Heart left ventricle (tissue), 16 donors: ENCODE measurements at regions not wholly inside any gene's neighbourhood (a gene's known extent, or its start where the extent isn't known, plus 50 kb on each side); places are given as distances from the start of the nearest gene placed in this dataset.

ENCODE experiments used
- ATAC-seq, 4 donors: fragments of 200-7000 bp; cut with Tn5 transposase; one replicate each; pipeline ENCODE4 v1.9.1; 2020 to 2022; ENCODE audit warnings: moderate library complexity in 4 of 4, mild to moderate bottlenecking in 3 of 4, moderate number of reproducible peaks in 1 of 4
- DNase-seq, 5 donors: peaks; one replicate each; pipeline ENCODE4 v3.0.0-alpha.2; 2020
- H3K27ac ChIP-seq, 12 donors: fragments of 200-600 bp; sonication (generic) in 4 of 12; one replicate each; pipeline versions ENCODE4 v1.5.0 to v1.8.0; 2016 to 2022; ENCODE audit warnings: mild to moderate bottlenecking in 2 of 12
- H3K27me3 ChIP-seq, 9 donors: fragments of 200-600 bp; sonication (generic) in 2 of 9; one replicate each; pipeline versions ENCODE4 v1.5.1 to v1.8.0; 2016 to 2022; ENCODE audit warnings: mild to moderate bottlenecking in 3 of 9
- H3K36me3 ChIP-seq, 9 donors: fragments of 200-600 bp; sonication (generic) in 2 of 9; one replicate each; pipeline versions ENCODE4 v1.5.0 to v1.8.0; 2018 to 2022; ENCODE audit warnings: mild to moderate bottlenecking in 2 of 9
- H3K4me1 ChIP-seq, 12 donors: fragments of 200-600 bp; sonication (generic) in 4 of 12; one replicate each; pipeline versions ENCODE4 v1.5.0 to v1.8.0; 2016 to 2022; ENCODE audit warnings: mild to moderate bottlenecking in 3 of 12
- H3K4me3 ChIP-seq, 12 donors: fragments of 200-600 bp; sonication (generic) in 4 of 12; one replicate each; pipeline versions ENCODE4 v1.5.0 to v1.8.0; 2017 to 2022; ENCODE audit warnings: mild to moderate bottlenecking in 9 of 12, moderate library complexity in 4 of 12
- H3K9me3 ChIP-seq, 12 donors: fragments of 200-600 bp; sonication (generic) in 4 of 12; one replicate each; pipeline versions ENCODE4 v1.5.0 to v1.8.0; 2016 to 2022; ENCODE audit warnings: mild to moderate bottlenecking in 1 of 12
- POLR2A ChIP-seq, 2 donors: fragments of 450-650 bp; IDR thresholded peaks; one replicate each; pipeline ENCODE4 v1.6.1; 2017; ENCODE audit warnings: antibody characterized with exemption in 2 of 2, mild to moderate bottlenecking in 2 of 2, moderate library complexity in 2 of 2
- WGBS, 4 donors: extraction: QIAGEN DNeasy Blood & Tissue Kit in 2 of 4; methylation state at CpG; one replicate each; pipeline versions ENCODE4 v1.1.5 to v1.1.7; 2013 to 2018; 5-methylcytosine and 5-hydroxymethylcytosine counted together
- intact Hi-C, 10 donors: fragments of 100-400 bp; cut with DNase I; formaldehyde crosslinking; loops; one replicate each; pipeline versions ENCODE4 v1.11.1 to v1.14.2; 2022
- TF ChIP-seq, protein P1 (sequence below), 12 donors: fragments of 200-600 bp; sonication (generic) in 4 of 12; IDR thresholded peaks; one replicate each; pipeline versions ENCODE4 v1.5.0 to v1.8.0; 2018 to 2022; ENCODE audit warnings: antibody characterized with exemption in 12 of 12, mild to moderate bottlenecking in 5 of 12
- donor health status: ischemic (EF 13 %, LVEDD 7.1; RV severe dilation, severe dysfunction).
- donor health status: healthy with polysubstance abuse.
- donor health status: DM: no; HTN: yes; CAD: no.
- donor health status: DM: no; HTN: no; CAD: no.
- donor health status: ischemic (EF 25% LVEDD 6.9; RV normal size, moderate dysfunction).
- donor health status: ischemic (EF 25% LVEDD 5.7; RV mildly dilated, moderate dysfunction).
- donor health status: healthy.
- donor health status: DM: yes; HTN: yes; CAD: no.
- donor health status: ischemic (EF 35%, LVEDD 5.7; RV mildly dilated, moderate dysfunction).
- donor health status: nonischemic (EF 11% LVEDD 7.7; RV severe dilation, severe dysfunction).
- donor health status: DM: yes; HTN: yes; CAD: no.
- donor health status: PGD.
- donor health status: ischemic (EF 29% LVEDD 5.4; RV normal size, mild dysfunction).
- donor health status: nonischemic (EF 23%, LVEDD 6.1; RV moderate dilation, normal function).

DNA sequence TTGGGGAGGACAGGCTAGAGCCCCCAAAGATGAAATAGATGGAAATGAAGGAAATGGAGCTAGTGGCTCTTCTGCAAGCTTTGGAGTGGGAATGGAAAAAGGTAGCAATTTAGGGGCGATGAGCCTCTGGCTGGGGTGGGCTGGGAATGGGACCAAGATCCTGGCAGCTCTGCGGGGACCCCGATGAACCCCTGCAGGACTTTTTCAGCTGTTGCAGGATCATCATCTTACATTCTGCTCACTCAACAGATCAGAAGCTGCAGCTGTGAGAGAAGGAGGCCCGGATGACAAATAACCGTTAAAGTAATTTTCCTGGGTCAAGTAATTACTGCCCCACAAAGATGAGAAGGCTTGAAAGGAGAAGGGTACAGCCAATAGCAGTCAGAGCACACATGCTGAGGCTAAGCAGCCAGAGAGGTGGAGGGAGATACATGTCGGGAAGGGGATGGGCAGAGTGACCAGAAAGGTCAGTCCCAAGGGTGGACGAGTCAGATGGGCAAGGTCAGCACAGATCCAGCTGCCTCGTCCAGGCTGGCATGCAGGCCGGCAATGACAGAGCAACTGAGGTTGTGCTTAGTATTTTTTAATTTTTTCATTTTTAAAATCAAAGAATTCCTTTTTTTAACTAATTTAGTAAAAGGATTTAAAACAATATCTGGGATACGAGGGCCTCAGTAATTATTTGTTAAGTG, 245.0 kb upstream of the RAB6C start:
- WGBS, 4 donors: 88 to 93% (median 88%) methylated on average over 10 of the region's 10 CpGs
- no peak overlapping the region for H3K4me3 ChIP-seq
- no peaks in the 10 kb centered on the region for H3K4me1 ChIP-seq
- H3K36me3 ChIP-seq: no peaks in the 10 kb centered on the region
- H3K27ac ChIP-seq: no peak overlapping the region
- no peak for DNase-seq
- H3K9me3 ChIP-seq: no peaks in the 10 kb centered on the region
- no peak for ATAC-seq
- no peaks in the 10 kb centered on the region for H3K27me3 ChIP-seq
- intact Hi-C loops: no loop called here
- TF ChIP-seq, protein P1, sequence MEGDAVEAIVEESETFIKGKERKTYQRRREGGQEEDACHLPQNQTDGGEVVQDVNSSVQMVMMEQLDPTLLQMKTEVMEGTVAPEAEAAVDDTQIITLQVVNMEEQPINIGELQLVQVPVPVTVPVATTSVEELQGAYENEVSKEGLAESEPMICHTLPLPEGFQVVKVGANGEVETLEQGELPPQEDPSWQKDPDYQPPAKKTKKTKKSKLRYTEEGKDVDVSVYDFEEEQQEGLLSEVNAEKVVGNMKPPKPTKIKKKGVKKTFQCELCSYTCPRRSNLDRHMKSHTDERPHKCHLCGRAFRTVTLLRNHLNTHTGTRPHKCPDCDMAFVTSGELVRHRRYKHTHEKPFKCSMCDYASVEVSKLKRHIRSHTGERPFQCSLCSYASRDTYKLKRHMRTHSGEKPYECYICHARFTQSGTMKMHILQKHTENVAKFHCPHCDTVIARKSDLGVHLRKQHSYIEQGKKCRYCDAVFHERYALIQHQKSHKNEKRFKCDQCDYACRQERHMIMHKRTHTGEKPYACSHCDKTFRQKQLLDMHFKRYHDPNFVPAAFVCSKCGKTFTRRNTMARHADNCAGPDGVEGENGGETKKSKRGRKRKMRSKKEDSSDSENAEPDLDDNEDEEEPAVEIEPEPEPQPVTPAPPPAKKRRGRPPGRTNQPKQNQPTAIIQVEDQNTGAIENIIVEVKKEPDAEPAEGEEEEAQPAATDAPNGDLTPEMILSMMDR (IDR thresholded peaks at IDR 0.05): no peak
- TF ChIP-seq POLR2A (IDR thresholded peaks at IDR 0.05): no peak

DNA sequence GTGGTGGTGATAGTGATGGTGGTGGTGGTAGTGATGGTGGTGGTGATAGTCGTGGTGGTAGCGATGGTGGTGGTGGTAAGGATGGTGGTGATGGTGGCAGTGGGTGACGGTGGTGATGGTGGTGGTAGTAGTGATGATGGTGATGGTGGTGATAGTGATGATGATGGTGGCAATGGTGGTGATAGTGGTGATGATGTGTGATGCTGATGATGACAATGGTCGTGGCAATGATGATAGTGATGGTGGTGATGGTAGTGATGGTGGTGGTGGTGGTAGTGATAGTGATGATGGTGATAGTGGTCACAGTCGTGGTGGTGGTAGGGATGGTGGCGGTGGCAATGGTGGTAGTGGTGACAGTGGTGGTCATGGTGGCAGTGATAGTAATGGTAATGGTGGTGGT, 243.9 kb upstream of the RAB6C start:
- 77 to 97% (median 95%) methylated on average over 5 to 6 of the region's 6 CpGs for WGBS, 4 donors
- TF ChIP-seq POLR2A (IDR thresholded peaks at IDR 0.05): no peak
- TF ChIP-seq, protein P1 (IDR thresholded peaks at IDR 0.05): no peak
- ATAC-seq (no peak), DNase-seq (no peak)
- no peak overlapping the region for H3K4me3 ChIP-seq
- H3K27me3 ChIP-seq: no peaks in the 10 kb centered on the region
- no peaks in the 10 kb centered on the region for H3K9me3 ChIP-seq
- no peaks in the 10 kb centered on the region for H3K4me1 ChIP-seq
- intact Hi-C loops: no loop called here
- no peak overlapping the region for H3K27ac ChIP-seq
- no peaks in the 10 kb centered on the region for H3K36me3 ChIP-seq

DNA sequence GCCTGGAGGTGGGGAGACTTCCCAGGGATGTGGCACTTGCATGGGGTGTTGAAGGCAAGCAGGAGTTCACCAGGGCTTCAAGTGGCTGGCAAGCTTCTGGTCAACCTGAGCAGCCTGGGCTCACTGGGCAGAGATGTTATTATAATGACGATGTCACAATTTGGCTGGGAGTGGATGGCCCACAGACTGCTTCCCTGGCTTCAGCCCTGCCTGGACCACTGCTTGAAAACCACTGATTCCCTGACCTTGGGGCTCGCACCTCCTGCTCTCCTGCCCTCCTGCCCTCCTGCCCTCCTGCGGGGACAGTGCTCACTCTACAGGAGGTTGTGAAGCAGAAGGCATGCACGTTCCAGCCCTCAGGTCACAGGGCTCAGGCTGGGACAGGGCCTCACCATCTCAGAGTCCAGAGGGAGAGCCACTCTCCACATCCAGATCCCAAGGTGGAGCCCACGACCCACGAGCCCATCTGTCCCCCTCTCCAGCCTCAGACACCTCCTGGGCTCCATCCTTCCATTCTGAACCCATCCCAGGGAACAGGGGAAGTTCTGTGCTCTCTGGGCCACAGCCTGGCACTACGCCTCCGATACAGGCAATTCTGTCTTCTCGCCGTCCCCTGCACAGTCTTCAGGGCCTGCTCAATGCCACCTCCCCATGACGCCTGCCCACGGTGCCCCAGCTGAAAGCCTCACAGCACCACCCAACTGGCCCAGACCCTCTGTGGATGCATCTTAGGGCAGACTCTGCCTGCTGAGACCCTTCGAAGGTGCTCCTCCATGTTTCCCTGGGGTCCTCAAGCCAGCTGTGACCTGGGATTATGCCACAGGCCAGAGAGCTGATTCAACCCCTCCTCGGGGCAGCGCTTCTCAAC, 241.6 kb upstream of the RAB6C start:
- WGBS, 4 donors: 83 to 91% (median 87%) methylated on average over 12 to 15 of the region's 15 CpGs
- intact Hi-C loops: no loop called here
- no peak for ATAC-seq
- H3K4me3 ChIP-seq: no peak overlapping the region
- H3K4me1 ChIP-seq: no peaks in the 10 kb centered on the region
- no peak overlapping the region for H3K27ac ChIP-seq
- H3K36me3 ChIP-seq: no peaks in the 10 kb centered on the region
- peaks cover 0 to 5% (median 0%) of the 10 kb centered on the region in 9 donors for H3K27me3 ChIP-seq
- DNase-seq: no peak
- TF ChIP-seq, protein P1 (IDR thresholded peaks at IDR 0.05): no peak
- TF ChIP-seq POLR2A (IDR thresholded peaks at IDR 0.05): no peak
- no peaks in the 10 kb centered on the region for H3K9me3 ChIP-seq

DNA sequence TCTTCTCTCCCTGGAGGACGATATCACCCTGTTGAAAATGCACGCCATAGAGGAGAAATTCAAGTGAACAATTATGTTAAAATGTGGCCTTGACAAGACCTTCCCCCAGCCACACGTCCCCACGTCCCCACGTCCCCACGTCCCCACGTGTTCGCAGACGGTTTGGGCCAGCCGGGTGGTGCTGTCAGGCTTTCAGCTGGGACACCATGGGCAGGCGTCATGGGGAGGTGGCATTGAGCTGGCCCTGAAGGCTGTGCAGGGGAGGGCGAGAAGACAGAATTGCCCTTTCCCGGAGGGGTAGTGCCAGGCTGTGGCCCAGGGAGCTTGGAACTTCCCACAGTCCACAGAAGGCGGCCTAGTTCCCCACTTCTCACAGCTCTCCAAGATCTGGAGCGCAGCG, 240.7 kb upstream of the RAB6C start:
- TF ChIP-seq, protein P1 (IDR thresholded peaks at IDR 0.05): no peak
- no peak for TF ChIP-seq POLR2A (IDR thresholded peaks at IDR 0.05)
- DNase-seq (no peak), ATAC-seq (no peak)
- H3K27me3 ChIP-seq: peaks cover 0 to 5% (median 0%) of the 10 kb centered on the region in 9 donors
- H3K4me3 ChIP-seq: no peak overlapping the region
- WGBS, 4 donors: 79 to 92% (median 89%) methylated on average over 14 to 16 of the region's 16 CpGs
- H3K36me3 ChIP-seq: no peaks in the 10 kb centered on the region
- no peaks in the 10 kb centered on the region for H3K9me3 ChIP-seq
- H3K4me1 ChIP-seq: no peaks in the 10 kb centered on the region
- intact Hi-C loops: no loop called here
- H3K27ac ChIP-seq: no peak overlapping the region
